GM12864 (cell line): ENCODE measurements at regions not wholly inside any gene's neighbourhood (a gene's known extent, or its start where the extent isn't known, plus 50 kb on each side); places are given as distances from the start of the nearest gene placed in this dataset.

Experiments used
- DNase-seq: peaks from one replicate; pipeline ENCODE4 v3.0.0-alpha.2; 2011; ENCODE audit warnings: low read depth
- H3K4me3 ChIP-seq: 2 replicates; pipeline ENCODE4 v1.5.1; 2011; ENCODE audit warnings: mild to moderate bottlenecking, low read depth, low read length, control low read depth
- TF ChIP-seq, protein P1 (sequence below): IDR thresholded peaks from 2 replicates; pipeline ENCODE4 v1.5.1; 2011; ENCODE audit warnings: low read depth, mild to moderate bottlenecking, moderate library complexity, low read length, control low read depth, inconsistent platforms; ENCODE audit errors: missing control alignments

DNA sequence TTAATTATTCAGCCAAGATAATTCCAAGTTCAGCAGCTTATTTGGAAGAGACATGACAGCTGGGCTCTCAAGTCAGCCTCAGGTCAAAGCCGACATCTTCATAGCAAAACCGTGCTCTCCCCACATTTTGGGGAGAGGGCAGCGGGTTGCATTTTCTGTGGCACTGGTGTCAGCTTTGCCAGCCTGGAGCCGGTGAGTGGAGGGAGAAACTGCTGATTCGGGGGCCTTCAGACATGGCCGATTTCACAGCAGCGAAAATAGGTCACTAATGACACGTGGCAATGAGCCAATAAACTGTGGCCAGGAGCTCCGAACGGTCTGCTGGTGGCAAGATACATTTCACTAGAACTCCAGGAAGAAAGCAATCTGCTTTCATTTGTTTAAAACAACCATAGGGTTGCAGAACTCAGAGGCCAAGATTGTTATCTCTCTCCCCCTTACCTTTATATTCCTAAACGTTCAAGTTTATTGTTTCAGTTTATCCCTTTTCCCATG, 173.2 kb downstream of the CAND1 start:
- no peak overlapping the region for H3K4me3 ChIP-seq
- TF ChIP-seq, protein P1, sequence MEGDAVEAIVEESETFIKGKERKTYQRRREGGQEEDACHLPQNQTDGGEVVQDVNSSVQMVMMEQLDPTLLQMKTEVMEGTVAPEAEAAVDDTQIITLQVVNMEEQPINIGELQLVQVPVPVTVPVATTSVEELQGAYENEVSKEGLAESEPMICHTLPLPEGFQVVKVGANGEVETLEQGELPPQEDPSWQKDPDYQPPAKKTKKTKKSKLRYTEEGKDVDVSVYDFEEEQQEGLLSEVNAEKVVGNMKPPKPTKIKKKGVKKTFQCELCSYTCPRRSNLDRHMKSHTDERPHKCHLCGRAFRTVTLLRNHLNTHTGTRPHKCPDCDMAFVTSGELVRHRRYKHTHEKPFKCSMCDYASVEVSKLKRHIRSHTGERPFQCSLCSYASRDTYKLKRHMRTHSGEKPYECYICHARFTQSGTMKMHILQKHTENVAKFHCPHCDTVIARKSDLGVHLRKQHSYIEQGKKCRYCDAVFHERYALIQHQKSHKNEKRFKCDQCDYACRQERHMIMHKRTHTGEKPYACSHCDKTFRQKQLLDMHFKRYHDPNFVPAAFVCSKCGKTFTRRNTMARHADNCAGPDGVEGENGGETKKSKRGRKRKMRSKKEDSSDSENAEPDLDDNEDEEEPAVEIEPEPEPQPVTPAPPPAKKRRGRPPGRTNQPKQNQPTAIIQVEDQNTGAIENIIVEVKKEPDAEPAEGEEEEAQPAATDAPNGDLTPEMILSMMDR, result no peak
- DNase-seq, result no peak

DNA sequence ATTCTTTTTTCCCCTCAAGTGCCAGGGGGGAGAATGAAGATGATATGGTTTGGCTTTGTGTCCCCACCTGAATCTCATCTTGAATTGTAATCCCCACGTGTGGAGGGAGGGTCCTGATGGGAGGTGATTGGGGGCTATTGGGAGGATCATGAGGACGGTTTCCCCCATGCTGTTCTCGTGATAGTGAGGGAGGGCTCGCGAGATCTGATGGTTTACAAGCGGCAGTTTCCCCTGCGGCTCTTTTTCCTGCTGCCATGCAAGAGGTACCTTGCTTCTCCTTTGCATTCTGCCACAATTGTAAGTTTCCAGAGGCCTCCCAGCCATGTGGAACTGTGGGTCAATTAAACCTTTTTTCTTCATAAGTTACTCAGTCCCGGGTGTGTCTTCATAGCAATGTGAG, 173.7 kb downstream of the CAND1 start:
- TF ChIP-seq, protein P1, result no peak
- no peak for DNase-seq
- no peak overlapping the region for H3K4me3 ChIP-seq

DNA sequence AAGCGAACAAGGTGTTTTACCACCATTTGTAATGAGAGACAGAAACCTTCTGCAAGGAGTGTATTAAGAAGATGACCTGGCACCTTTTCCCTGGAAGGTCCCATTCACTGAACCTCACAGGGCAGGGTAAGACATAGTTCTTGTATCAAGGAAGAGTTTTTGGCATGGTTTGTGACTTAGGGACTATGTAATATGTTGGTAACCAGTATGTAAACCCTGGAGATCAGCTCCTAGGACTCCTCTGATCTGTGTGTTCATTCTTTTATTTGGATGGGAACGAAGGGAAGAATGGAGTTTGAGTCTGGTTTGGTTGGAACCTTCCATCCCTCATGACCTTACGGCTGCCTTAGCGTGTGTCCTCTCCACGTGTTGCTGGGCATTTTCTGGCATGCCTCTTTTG, 175.4 kb downstream of the CAND1 start:
- H3K4me3 ChIP-seq, result no peak overlapping the region
- no peak for DNase-seq
- TF ChIP-seq, protein P1, result no peak

DNA sequence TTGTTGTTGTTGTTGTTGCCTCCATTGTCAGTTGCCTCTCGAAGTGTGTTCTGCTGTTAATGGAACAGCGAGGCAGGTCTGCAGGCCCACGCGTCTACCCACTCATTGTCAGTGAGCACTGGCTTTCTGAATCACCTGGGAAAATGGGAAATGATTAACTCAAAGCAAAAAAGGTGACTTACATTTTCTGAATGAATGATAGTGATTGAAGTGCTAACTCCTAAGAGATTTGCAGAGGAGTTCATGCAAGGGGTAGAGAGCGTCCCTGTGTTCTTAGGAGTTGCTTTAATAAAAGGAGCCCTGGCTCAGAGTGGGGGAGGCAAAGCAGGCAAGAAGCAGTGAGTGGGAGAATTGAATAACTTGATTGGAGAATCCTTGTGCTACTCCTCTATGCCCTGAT, 177.6 kb downstream of the CAND1 start:
- H3K4me3 ChIP-seq, result no peak overlapping the region
- no peak for DNase-seq
- TF ChIP-seq, protein P1, result no peak

DNA sequence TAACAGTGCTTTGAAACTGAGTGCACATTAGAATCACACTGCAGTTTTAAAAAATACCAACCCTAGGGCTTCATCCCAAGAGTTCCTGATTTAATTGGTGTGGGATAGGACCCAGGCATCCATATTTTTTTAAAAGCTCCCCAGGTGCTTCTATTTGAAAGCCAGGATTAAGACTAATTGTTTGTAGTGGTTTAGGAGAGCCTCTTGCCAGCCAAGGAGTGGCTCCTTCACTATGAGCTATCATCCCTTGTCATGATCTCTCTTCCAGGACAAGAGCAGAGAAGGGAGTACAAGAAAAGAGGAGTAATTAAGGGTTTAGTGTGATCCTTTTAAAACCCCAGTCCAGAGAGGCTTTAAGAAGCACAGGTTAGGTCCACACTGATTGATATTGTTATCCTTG, 178.0 kb downstream of the CAND1 start:
- DNase-seq, result no peak
- no peak overlapping the region for H3K4me3 ChIP-seq
- TF ChIP-seq, protein P1, result no peak

DNA sequence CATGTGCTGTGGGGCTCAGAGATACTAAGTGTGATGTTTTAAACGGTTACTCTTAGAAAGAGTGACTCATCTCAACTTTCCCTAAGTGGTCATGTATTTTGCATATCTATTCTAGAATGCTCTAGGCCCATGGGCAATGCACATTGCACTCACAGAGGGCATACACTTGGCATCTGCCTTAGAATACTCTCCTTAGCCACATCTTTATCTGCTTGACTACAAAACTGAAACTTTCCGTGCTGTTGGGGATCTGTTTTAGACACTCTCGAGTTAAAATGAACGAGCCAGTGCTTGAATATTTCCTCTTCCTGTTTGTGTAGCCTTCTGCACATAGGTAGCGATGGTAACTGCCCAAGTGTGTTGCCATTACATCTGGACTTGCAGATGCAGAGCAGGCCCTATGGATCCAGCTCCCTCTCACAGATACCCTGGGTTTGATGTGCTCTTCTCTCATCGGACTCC, 180.5 kb downstream of the CAND1 start:
- TF ChIP-seq, protein P1, result no peak
- H3K4me3 ChIP-seq, result no peak overlapping the region
- DNase-seq, result peak; percentile 83

DNA sequence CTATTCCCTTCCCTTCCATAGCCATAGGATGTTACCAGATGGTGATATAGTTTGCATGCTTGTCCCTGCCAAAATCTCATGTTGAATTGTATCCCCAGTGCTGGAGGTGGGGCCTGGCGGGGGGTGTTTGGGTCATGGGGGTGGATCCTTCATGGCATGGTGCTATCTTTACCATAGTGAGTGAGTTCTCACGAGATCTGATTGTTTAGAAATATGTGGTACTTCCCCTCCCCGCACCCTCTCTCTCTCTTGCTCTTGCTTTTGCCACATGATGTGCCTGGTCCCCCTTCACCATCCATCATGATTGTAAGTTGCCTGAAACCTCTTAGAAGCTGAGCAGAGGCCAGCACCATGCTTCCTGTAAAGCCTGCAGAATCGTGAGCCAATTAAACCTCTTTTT, 181.3 kb downstream of the CAND1 start:
- TF ChIP-seq, protein P1, result no peak

More for the DNA sequence above, 181.3 kb downstream of the CAND1 start:
- no peak for DNase-seq
- no peak overlapping the region for H3K4me3 ChIP-seq
